Stimulated activated effector memory CD8-positive, alpha-beta T cell treated with anti-CD3 and anti-CD28 coated beads, Interleukin-12 subunit alpha, Interleukin-12 subunit beta, amount 100 ng/mL, for 72 hours (primary cell): ENCODE measurements at regions not wholly inside any gene's neighbourhood (a gene's known extent, or its start where the extent isn't known, plus 50 kb on each side); places are given as distances from the start of the nearest gene placed in this dataset.
A peak's percentile ranks its signal among the peaks of the same experiment; 100 is the strongest.

Experiments used
- ATAC-seq: fragments of 150-1000 bp; cut with Tn5 transposase; 2 replicates; pipeline ENCODE4 v1.10.0; 2021
- DNase-seq, 2 donors: peaks; one replicate each; pipeline ENCODE4 v3.0.0; 2021 to 2022; ENCODE audit warnings: low spot score in 2 of 2
- H3K27ac Mint-ChIP-seq: one replicate; pipeline ENCODE4 v1.8.0; 2022; ENCODE audit warnings: mild to moderate bottlenecking, mixed read lengths
- H3K36me3 Mint-ChIP-seq: one replicate; pipeline ENCODE4 v1.8.0; 2022; ENCODE audit warnings: mild to moderate bottlenecking, mixed read lengths
- H3K4me1 Mint-ChIP-seq: one replicate; pipeline ENCODE4 v1.8.0; 2022; ENCODE audit warnings: mixed read lengths
- H3K4me3 Mint-ChIP-seq: one replicate; pipeline ENCODE4 v1.8.0; 2022; ENCODE audit warnings: mild to moderate bottlenecking, mixed read lengths
- H3K9me3 Mint-ChIP-seq: one replicate; pipeline ENCODE4 v1.8.0; 2022; ENCODE audit warnings: mixed read lengths

- Mint-ChIP-seq H3K4me1 (no peaks in the 10 kb centered on the region), H3K4me3 (no peak overlapping the region), H3K27ac (no peak overlapping the region), H3K9me3 (no peaks in the 10 kb centered on the region), H3K36me3 (no peaks in the 10 kb centered on the region)
- no peak for ATAC-seq
- no peak for DNase-seq
These were observed 250.2 kb upstream of the ATP10A start for GRCh38 chr15:26113296-26113695.

DNA sequence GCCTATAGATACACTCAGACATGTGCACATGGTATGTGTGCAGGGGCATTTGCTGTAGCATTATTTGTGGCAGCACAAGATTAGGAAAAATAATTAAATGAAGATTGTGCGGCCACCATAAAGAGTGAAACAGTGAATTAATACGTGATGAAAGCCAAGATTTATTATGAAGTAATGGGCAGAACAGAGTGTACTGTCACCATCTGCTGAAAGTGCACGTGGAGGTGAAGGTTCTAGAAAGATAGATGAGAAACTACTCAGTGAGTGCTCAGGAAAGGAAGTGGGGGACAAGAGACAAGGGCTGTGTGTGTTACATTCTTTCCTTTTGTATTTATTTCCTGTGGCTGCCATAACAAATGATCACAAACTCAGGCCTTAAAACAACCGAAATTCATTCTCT, 246.1 kb upstream of the ATP10A start:
- DNase-seq = no peak
- H3K27ac Mint-ChIP-seq = no peak overlapping the region
- peaks cover 2% of the 10 kb centered on the region for H3K9me3 Mint-ChIP-seq
- no peak for ATAC-seq
- no peaks in the 10 kb centered on the region for H3K4me1 Mint-ChIP-seq
- H3K4me3 Mint-ChIP-seq = no peak overlapping the region
- no peaks in the 10 kb centered on the region for H3K36me3 Mint-ChIP-seq

DNA sequence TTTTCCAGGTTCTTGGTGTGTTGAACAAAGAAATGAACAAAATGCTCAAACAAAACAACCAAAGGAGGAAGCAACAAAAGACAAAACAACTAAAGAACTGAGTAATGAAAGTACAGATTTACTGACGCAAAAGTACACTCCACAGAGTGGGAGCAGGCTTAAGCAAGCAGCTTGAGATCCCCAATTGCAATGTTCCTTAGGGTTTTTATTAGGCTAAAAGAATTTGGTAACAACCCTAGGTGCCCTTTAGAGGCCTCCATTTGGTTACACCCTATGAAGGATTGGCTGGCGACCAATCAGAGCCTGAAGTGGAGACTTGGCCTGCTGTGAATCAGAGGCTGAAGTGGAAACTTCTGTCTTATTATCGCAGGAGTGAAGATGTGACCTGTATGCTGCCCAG, 243.4 kb upstream of the ATP10A start:
- Mint-ChIP-seq H3K36me3 (no peaks in the 10 kb centered on the region), H3K27ac (no peak overlapping the region), H3K9me3 (peaks cover 2% of the 10 kb centered on the region), H3K4me1 (no peaks in the 10 kb centered on the region), H3K4me3 (no peak overlapping the region)
- ATAC-seq = no peak
- DNase-seq = no peak

DNA sequence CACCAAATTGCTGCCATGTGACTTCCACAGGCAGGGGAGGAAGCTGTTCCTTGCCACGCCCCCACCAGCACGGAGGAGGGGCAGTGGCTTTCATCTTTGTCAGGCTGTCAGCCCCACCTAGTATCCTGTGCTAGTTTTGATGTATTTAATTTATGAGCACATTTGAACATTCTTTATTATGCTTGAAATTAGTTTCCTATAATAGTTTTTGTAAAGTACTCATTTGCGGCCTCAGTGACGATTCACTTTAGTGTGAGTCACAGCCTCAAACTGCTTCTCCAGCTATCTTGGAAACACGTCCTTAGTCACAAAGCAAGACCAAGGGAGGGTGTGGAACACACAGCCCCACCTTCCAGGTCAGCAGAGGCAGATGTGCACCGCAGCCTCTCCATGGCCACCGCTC, 239.9 kb upstream of the ATP10A start:
- H3K4me1 Mint-ChIP-seq = no peaks in the 10 kb centered on the region
- no peak overlapping the region for H3K4me3 Mint-ChIP-seq
- H3K9me3 Mint-ChIP-seq = peaks cover 2% of the 10 kb centered on the region
- no peak overlapping the region for H3K27ac Mint-ChIP-seq
- no peaks in the 10 kb centered on the region for H3K36me3 Mint-ChIP-seq
- DNase-seq = no peak
- ATAC-seq = no peak

GRCh38 chr15:26102365-26102764, 239.2 kb upstream of the ATP10A start:
- H3K27ac Mint-ChIP-seq = no peak overlapping the region
- DNase-seq (no peak), ATAC-seq (no peak)
- H3K36me3 Mint-ChIP-seq = no peaks in the 10 kb centered on the region
- no peaks in the 10 kb centered on the region for H3K4me1 Mint-ChIP-seq
- H3K9me3 Mint-ChIP-seq = peaks cover 2% of the 10 kb centered on the region
- H3K4me3 Mint-ChIP-seq = no peak overlapping the region

- H3K4me1 Mint-ChIP-seq = no peaks in the 10 kb centered on the region
- no peak overlapping the region for H3K4me3 Mint-ChIP-seq
- no peak overlapping the region for H3K27ac Mint-ChIP-seq
- peaks cover 2% of the 10 kb centered on the region for H3K9me3 Mint-ChIP-seq
- DNase-seq (no peak), ATAC-seq (no peak)
- H3K36me3 Mint-ChIP-seq = no peaks in the 10 kb centered on the region
These were observed 238.3 kb upstream of the ATP10A start for GRCh38 chr15:26101443-26101842.

DNA sequence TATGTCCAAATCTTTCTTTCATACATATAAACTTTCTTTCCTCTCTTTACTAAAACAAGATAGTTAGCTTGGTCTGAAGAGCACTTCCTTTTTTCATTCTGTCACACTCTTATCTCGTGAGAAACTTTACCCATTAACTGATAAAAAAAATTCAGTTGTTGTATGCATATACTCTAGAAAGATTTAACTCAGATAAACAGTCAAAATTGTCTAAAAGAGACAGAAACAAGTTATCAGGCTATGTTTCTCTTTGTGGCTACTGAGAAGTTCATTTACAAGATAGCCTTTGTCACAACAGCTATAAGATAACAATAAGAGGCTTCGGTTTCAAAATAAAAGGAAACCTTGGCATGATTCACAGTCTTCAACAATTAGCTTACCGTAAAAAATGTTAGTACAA, 235.7 kb upstream of the ATP10A start:
- no peak for ATAC-seq
- H3K27ac Mint-ChIP-seq = no peak overlapping the region
- no peaks in the 10 kb centered on the region for H3K4me1 Mint-ChIP-seq
- H3K4me3 Mint-ChIP-seq = no peak overlapping the region
- no peak for DNase-seq
- no peaks in the 10 kb centered on the region for H3K9me3 Mint-ChIP-seq
- H3K36me3 Mint-ChIP-seq = no peaks in the 10 kb centered on the region

GRCh38 chr15:26097216-26097615, 234.1 kb upstream of the ATP10A start:
- ATAC-seq (no peak), DNase-seq (no peak)
- H3K36me3 Mint-ChIP-seq = no peaks in the 10 kb centered on the region
- no peak overlapping the region for H3K27ac Mint-ChIP-seq
- H3K4me3 Mint-ChIP-seq = no peak overlapping the region
- no peaks in the 10 kb centered on the region for H3K9me3 Mint-ChIP-seq
- no peaks in the 10 kb centered on the region for H3K4me1 Mint-ChIP-seq

DNA sequence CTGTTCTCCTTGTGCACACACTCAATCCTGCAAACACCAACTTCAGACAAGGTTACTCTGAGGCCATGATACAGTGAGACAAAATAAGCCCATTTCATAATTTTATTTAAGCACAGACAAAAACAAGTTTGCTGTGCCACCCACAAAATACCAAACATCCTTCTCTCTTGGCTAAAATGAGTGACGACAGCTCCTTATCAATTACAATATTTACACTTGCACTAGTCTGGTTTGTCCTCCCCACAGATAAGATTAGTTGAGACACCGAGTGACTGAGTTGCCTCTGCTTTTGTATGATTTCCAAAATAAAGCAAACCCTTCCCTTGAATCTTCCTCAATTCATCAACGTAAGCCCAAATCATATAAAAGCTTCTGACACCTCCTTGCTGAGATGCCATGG, 233.5 kb upstream of the ATP10A start:
- no peaks in the 10 kb centered on the region for H3K36me3 Mint-ChIP-seq
- no peak for ATAC-seq
- no peak overlapping the region for H3K4me3 Mint-ChIP-seq
- no peaks in the 10 kb centered on the region for H3K4me1 Mint-ChIP-seq
- no peak overlapping the region for H3K27ac Mint-ChIP-seq
- DNase-seq = no peak
- no peaks in the 10 kb centered on the region for H3K9me3 Mint-ChIP-seq

DNA sequence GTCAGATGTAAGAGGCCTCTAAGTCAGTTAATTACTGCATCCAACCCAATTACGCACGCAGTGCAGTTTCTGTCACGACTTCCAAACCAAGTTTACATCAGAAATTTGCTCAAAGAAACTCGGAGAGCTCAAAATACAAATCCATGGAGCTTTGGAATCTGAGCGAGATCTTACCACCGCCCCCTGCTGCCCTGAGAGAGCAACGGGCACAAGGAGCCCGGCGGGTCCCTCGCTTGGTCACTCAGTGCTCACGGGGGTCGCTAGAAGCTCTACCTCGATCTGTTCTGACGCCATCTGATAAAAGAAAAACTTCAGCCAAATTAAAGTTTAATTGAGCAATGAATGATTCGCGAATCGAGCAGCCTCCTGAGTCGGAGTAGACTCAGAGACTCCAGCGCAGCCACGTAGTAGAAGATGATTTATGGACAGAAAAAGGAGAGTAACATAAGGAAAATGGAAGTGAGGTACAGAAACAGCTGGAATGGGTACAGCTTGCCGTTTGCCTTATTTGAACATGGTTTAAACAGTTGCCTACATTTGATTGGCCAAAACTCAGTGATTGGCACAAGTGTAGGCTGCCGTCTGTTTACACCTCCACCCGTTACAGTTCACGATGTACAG, 232.7 kb upstream of the ATP10A start:
- H3K27ac Mint-ChIP-seq = no peak overlapping the region
- ATAC-seq (no peak), DNase-seq (no peak)
- no peak overlapping the region for H3K4me3 Mint-ChIP-seq
- H3K9me3 Mint-ChIP-seq = no peaks in the 10 kb centered on the region
- H3K4me1 Mint-ChIP-seq = no peaks in the 10 kb centered on the region
- no peaks in the 10 kb centered on the region for H3K36me3 Mint-ChIP-seq

DNA sequence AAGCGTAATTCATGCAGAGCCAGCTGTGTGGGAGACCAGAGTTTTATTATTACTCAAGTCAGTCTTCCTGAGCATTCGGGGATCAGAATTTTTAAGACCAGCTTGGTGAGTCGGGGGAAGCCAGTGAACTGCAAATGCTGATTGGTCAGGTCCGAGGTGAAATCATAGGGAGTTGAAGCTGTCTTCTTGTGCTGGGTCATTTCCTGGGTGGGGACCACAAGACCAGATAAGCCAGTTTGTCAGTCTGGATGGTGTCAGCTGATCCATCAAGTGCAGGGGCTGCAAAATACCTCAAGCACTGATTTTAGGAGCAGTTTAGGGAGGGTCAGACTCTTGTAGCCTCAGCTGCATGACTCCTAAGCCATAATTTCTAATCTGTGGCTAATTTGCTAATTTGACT, 228.1 kb upstream of the ATP10A start:
- no peak overlapping the region for H3K27ac Mint-ChIP-seq
- ATAC-seq = no peak

DNA sequence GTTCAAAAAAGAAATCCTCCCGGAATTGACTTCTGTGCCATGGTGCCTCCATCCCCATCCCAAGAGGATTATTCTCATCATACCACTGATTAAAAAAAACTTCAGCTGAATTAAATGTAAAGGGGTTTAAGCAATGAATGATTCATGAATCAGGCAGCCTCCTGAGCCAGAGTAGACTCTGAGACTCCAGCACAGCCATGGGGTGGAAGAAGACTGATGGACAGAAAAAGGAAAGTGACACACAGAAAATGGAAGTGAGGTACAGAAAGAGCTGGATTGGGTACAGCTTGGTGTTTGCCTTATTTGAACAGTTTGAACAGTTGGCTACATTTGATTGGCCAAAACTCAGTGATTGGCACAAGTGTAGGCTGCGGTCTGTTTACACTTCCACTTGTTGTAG, 224.8 kb upstream of the ATP10A start:
- Mint-ChIP-seq H3K4me3 (no peak overlapping the region), H3K4me1 (peaks cover 3% of the 10 kb centered on the region), H3K9me3 (no peaks in the 10 kb centered on the region), H3K27ac (no peak overlapping the region), H3K36me3 (peaks cover 1% of the 10 kb centered on the region)
- DNase-seq (no peak), ATAC-seq (no peak)

More for the DNA sequence above, 228.1 kb upstream of the ATP10A start:
- Mint-ChIP-seq H3K9me3 (no peaks in the 10 kb centered on the region), H3K36me3 (no peaks in the 10 kb centered on the region), H3K4me1 (no peaks in the 10 kb centered on the region), H3K4me3 (no peak overlapping the region)
- no peak for DNase-seq

DNA sequence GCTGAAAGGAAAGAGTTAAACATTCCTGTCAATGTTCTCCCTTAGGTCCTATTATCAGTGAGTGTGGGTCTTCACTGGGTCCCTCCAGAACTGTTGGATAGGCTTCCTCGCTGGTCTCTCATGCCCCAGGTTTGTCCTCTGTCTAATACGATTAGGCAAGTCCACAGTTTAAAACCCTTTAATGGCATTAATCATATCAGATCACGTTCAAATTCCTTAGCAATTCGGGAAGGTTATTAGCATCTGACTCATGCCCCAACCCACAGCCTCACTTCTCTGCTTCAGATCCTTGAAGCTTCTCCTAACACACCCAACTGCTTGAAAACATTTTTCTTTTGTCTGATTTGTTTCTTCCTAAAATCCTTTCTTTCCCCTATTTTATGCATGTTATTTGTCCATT, 224.3 kb upstream of the ATP10A start:
- no peak overlapping the region for H3K4me3 Mint-ChIP-seq
- H3K27ac Mint-ChIP-seq = no peak overlapping the region
- no peak for ATAC-seq
- peaks cover 8% of the 10 kb centered on the region for H3K4me1 Mint-ChIP-seq
- no peaks in the 10 kb centered on the region for H3K9me3 Mint-ChIP-seq
- no peak for DNase-seq
- H3K36me3 Mint-ChIP-seq = peaks cover 6% of the 10 kb centered on the region

- Mint-ChIP-seq H3K36me3 (peaks cover 18% of the 10 kb centered on the region), H3K9me3 (no peaks in the 10 kb centered on the region), H3K4me1 (peaks cover 20% of the 10 kb centered on the region), H3K27ac (no peak overlapping the region), H3K4me3 (no peak overlapping the region)
- ATAC-seq (no peak), DNase-seq (no peak)
These were observed 221.6 kb upstream of the ATP10A start for GRCh38 chr15:26084771-26085170.

DNA sequence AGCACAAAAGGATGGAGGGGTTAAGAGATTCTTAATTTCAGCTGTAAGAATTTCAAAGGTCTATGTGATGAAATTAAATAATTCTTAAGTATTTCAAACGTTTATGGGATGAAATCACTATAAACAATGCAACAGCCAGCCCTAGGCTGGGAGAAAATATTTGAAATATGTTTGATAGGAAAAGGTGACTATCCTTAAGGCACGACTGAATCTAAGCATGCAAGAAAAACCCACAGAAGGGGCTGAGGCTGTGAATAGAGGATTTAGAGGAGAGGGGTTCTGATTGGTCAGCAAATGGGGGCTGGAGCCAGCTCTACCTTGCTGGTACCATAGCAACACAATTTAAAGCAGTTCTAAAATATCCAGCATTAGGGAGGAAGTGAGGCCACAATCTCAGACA, 220.8 kb upstream of the ATP10A start:
- Mint-ChIP-seq H3K4me3 (no peak overlapping the region), H3K4me1 (peaks cover 20% of the 10 kb centered on the region), H3K27ac (no peak overlapping the region), H3K9me3 (no peaks in the 10 kb centered on the region), H3K36me3 (peaks cover 18% of the 10 kb centered on the region)
- ATAC-seq = no peak
- no peak for DNase-seq

DNA sequence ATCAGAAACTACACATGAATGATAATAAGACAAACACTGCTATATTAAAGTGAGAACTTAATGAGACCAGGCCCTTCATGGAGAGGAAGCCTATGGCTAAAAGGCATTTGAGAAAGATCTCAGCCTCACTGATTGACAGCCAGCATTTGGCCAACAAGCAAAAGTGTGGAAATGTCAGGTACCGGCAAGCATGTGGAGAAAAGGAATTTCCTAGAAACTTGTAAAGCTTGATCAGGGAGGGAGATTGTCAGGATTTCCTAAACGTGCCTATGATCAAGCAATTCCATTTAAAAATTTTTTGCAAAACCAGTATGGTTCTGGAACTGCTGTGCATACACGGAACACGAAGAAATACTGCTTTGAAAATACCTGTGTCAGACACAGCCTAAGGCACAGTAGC, 220.3 kb upstream of the ATP10A start:
- Mint-ChIP-seq H3K27ac (no peak overlapping the region), H3K4me3 (peak overlapping the region; percentile 73), H3K9me3 (no peaks in the 10 kb centered on the region), H3K4me1 (peaks cover 20% of the 10 kb centered on the region), H3K36me3 (peaks cover 18% of the 10 kb centered on the region)
- ATAC-seq = no peak
- no peak for DNase-seq
